ENCODE measurements at regions not wholly inside any gene's neighbourhood (a gene's known extent, or its start where the extent isn't known, plus 50 kb on each side); places are given as distances from the start of the nearest gene placed in this dataset.
"Not testable (repeated sequence)": the region's sequence is repeated elsewhere in the genome, so short reads cannot be mapped to it uniquely, and the experiment has no call there.

- Histone ChIP-seq H3K4me2 (ENCODE audit: low read length) (no peak overlapping the region), H3K23ac (ENCODE audit: low read length) (no peak overlapping the region), H3K36me3 (ENCODE audit: control insufficient read depth, insufficient read depth, low read length) (no peaks in the 10 kb centered on the region), H2AK5ac (ENCODE audit: low read length) (no peak overlapping the region), H2BK120ac (ENCODE audit: low read depth, low read length) (no peak overlapping the region), H2BK15ac (replicated peaks; ENCODE audit: low read depth) (no peak overlapping the region), H3K18ac (ENCODE audit: low read length) (no peak overlapping the region), H3K4me3 (ENCODE audit: low read length) (no peak overlapping the region), H3K27me3 (ENCODE audit: insufficient read depth, low read length, poor library complexity) (no peaks in the 10 kb centered on the region), H2BK5ac (ENCODE audit: low read length) (no peak overlapping the region), H4K5ac (ENCODE audit: low read length) (no peak overlapping the region), H3K9ac (ENCODE audit: low read length) (no peak overlapping the region), H3K56ac (ENCODE audit: low read length) (no peak overlapping the region), H4K8ac (ENCODE audit: low read depth, low read length) (no peak overlapping the region), H3K27ac (ENCODE audit: low read depth, low read length) (no peak overlapping the region), H3K4ac (ENCODE audit: low read depth, low read length) (no peak overlapping the region), H3K79me2 (ENCODE audit: control insufficient read depth, insufficient read depth, low read length) (no peaks in the 10 kb centered on the region), H3K4me1 (ENCODE audit: control insufficient read depth, low read depth, low read length) (no peaks in the 10 kb centered on the region), H3K79me1 (ENCODE audit: low read length) (no peaks in the 10 kb centered on the region)
- DNase-seq = no peak
- no CpG with 5 or more reads among the region's 2 CpGs for WGBS (ENCODE audit: extremely low coverage, insufficient coverage, low lambda C conversion rate)
Observed at GRCh38 chr2:357811-358210, 69.9 kb upstream of the ALKAL2 start.

DNA sequence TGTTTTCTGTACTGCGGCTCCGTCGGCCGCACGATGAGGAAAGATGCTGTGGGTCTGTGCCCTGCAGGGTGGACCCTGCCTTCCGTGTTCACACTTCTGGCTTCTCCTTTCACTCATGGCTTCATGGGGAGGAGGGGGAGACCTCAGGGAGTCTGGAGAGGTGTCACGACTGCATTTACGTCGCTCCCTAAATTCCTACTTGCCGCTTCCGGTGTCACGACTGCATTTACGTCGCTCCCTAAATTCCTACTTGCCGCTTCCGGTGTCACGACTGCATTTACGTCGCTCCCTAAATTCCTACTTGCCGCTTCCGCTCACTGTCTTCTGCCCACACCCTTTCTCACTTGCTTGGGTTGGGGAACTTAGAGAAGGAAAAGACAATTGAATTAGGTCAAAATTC lies 68.4 kb upstream of the ALKAL2 start:
- not testable (repeated sequence) for H4K8ac ChIP-seq (ENCODE audit: low read depth, low read length); H2AK5ac ChIP-seq (ENCODE audit: low read length); H3K79me2 ChIP-seq (ENCODE audit: control insufficient read depth, insufficient read depth, low read length)

GRCh38 chr2:355773-356172 lies 67.9 kb upstream of the ALKAL2 start:
- Histone ChIP-seq H3K9ac (ENCODE audit: low read length) (no peak overlapping the region), H3K36me3 (ENCODE audit: control insufficient read depth, insufficient read depth, low read length) (no peaks in the 10 kb centered on the region), H3K56ac (ENCODE audit: low read length) (no peak overlapping the region), H3K27me3 (ENCODE audit: insufficient read depth, low read length, poor library complexity) (no peaks in the 10 kb centered on the region), H4K5ac (ENCODE audit: low read length) (no peak overlapping the region), H4K8ac (ENCODE audit: low read depth, low read length) (no peak overlapping the region), H3K23ac (ENCODE audit: low read length) (no peak overlapping the region), H3K4me3 (ENCODE audit: low read length) (no peak overlapping the region), H2AK5ac (ENCODE audit: low read length) (no peak overlapping the region), H3K4me2 (ENCODE audit: low read length) (no peak overlapping the region), H3K27ac (ENCODE audit: low read depth, low read length) (no peak overlapping the region), H3K79me1 (ENCODE audit: low read length) (no peaks in the 10 kb centered on the region), H2BK15ac (replicated peaks; ENCODE audit: low read depth) (no peak overlapping the region), H2BK5ac (ENCODE audit: low read length) (no peak overlapping the region), H3K4ac (ENCODE audit: low read depth, low read length) (no peak overlapping the region), H3K18ac (ENCODE audit: low read length) (no peak overlapping the region), H3K79me2 (ENCODE audit: control insufficient read depth, insufficient read depth, low read length) (no peaks in the 10 kb centered on the region), H3K4me1 (ENCODE audit: control insufficient read depth, low read depth, low read length) (no peaks in the 10 kb centered on the region), H2BK120ac (ENCODE audit: low read depth, low read length) (no peak overlapping the region)
- WGBS (ENCODE audit: extremely low coverage, insufficient coverage, low lambda C conversion rate) = no CpG with 5 or more reads among the region's 12 CpGs
- DNase-seq = no peak

More for the DNA sequence above, 68.4 kb upstream of the ALKAL2 start:
- not testable (repeated sequence) for H3K56ac ChIP-seq (ENCODE audit: low read length); H3K27me3 ChIP-seq (ENCODE audit: insufficient read depth, low read length, poor library complexity); H3K4ac ChIP-seq (ENCODE audit: low read depth, low read length); H3K36me3 ChIP-seq (ENCODE audit: control insufficient read depth, insufficient read depth, low read length); DNase-seq; H2BK5ac ChIP-seq (ENCODE audit: low read length); H3K9ac ChIP-seq (ENCODE audit: low read length); H4K5ac ChIP-seq (ENCODE audit: low read length); H2BK15ac ChIP-seq (replicated peaks; ENCODE audit: low read depth); H2BK120ac ChIP-seq (ENCODE audit: low read depth, low read length); H3K4me3 ChIP-seq (ENCODE audit: low read length); H3K23ac ChIP-seq (ENCODE audit: low read length); H3K4me1 ChIP-seq (ENCODE audit: control insufficient read depth, low read depth, low read length); H3K4me2 ChIP-seq (ENCODE audit: low read length); H3K27ac ChIP-seq (ENCODE audit: low read depth, low read length); H3K18ac ChIP-seq (ENCODE audit: low read length); H3K79me1 ChIP-seq (ENCODE audit: low read length)
- WGBS (ENCODE audit: extremely low coverage, insufficient coverage, low lambda C conversion rate) = no CpG with 5 or more reads among the region's 21 CpGs

GRCh38 chr2:352696-353095 lies 64.8 kb upstream of the ALKAL2 start:
- H3K79me1 ChIP-seq (ENCODE audit: low read length) = no peaks in the 10 kb centered on the region
- H3K4ac ChIP-seq (ENCODE audit: low read depth, low read length) = no peak overlapping the region
- H4K8ac ChIP-seq (ENCODE audit: low read depth, low read length) = no peak overlapping the region
- no peak overlapping the region for H3K27ac ChIP-seq (ENCODE audit: low read depth, low read length)
- H2BK5ac ChIP-seq (ENCODE audit: low read length) = no peak overlapping the region
- H3K4me3 ChIP-seq (ENCODE audit: low read length) = no peak overlapping the region
- H4K5ac ChIP-seq (ENCODE audit: low read length) = no peak overlapping the region
- H2AK5ac ChIP-seq (ENCODE audit: low read length) = no peak overlapping the region
- no peaks in the 10 kb centered on the region for H3K4me1 ChIP-seq (ENCODE audit: control insufficient read depth, low read depth, low read length)
- no peak overlapping the region for H3K18ac ChIP-seq (ENCODE audit: low read length)
- H3K23ac ChIP-seq (ENCODE audit: low read length) = no peak overlapping the region
- no peak overlapping the region for H3K9ac ChIP-seq (ENCODE audit: low read length)
- H3K4me2 ChIP-seq (ENCODE audit: low read length) = no peak overlapping the region
- no peak overlapping the region for H2BK15ac ChIP-seq (replicated peaks; ENCODE audit: low read depth)
- no peak overlapping the region for H2BK120ac ChIP-seq (ENCODE audit: low read depth, low read length)
- no CpG with 5 or more reads among the region's 3 CpGs for WGBS (ENCODE audit: extremely low coverage, insufficient coverage, low lambda C conversion rate)
- no peaks in the 10 kb centered on the region for H3K79me2 ChIP-seq (ENCODE audit: control insufficient read depth, insufficient read depth, low read length)
- no peak overlapping the region for H3K56ac ChIP-seq (ENCODE audit: low read length)
- no peaks in the 10 kb centered on the region for H3K27me3 ChIP-seq (ENCODE audit: insufficient read depth, low read length, poor library complexity)
- no peak for DNase-seq
- H3K36me3 ChIP-seq (ENCODE audit: control insufficient read depth, insufficient read depth, low read length) = no peaks in the 10 kb centered on the region

GRCh38 chr2:349390-349789 lies 61.5 kb upstream of the ALKAL2 start:
- Histone ChIP-seq H3K79me1 (ENCODE audit: low read length) (no peaks in the 10 kb centered on the region), H3K4me3 (ENCODE audit: low read length) (no peak overlapping the region), H3K27me3 (ENCODE audit: insufficient read depth, low read length, poor library complexity) (no peaks in the 10 kb centered on the region), H3K4ac (ENCODE audit: low read depth, low read length) (no peak overlapping the region), H3K23ac (ENCODE audit: low read length) (no peak overlapping the region), H4K5ac (ENCODE audit: low read length) (no peak overlapping the region), H3K79me2 (ENCODE audit: control insufficient read depth, insufficient read depth, low read length) (no peaks in the 10 kb centered on the region), H3K9ac (ENCODE audit: low read length) (no peak overlapping the region), H2BK120ac (ENCODE audit: low read depth, low read length) (no peak overlapping the region), H2AK5ac (ENCODE audit: low read length) (no peak overlapping the region), H3K18ac (ENCODE audit: low read length) (no peak overlapping the region), H3K4me1 (ENCODE audit: control insufficient read depth, low read depth, low read length) (no peaks in the 10 kb centered on the region), H3K56ac (ENCODE audit: low read length) (no peak overlapping the region), H4K8ac (ENCODE audit: low read depth, low read length) (no peak overlapping the region), H2BK15ac (replicated peaks; ENCODE audit: low read depth) (no peak overlapping the region), H3K36me3 (ENCODE audit: control insufficient read depth, insufficient read depth, low read length) (no peaks in the 10 kb centered on the region), H3K27ac (ENCODE audit: low read depth, low read length) (no peak overlapping the region), H3K4me2 (ENCODE audit: low read length) (no peak overlapping the region), H2BK5ac (ENCODE audit: low read length) (no peak overlapping the region)
- WGBS (ENCODE audit: extremely low coverage, insufficient coverage, low lambda C conversion rate) = no CpG with 5 or more reads among the region's 3 CpGs
- no peak for DNase-seq

DNA sequence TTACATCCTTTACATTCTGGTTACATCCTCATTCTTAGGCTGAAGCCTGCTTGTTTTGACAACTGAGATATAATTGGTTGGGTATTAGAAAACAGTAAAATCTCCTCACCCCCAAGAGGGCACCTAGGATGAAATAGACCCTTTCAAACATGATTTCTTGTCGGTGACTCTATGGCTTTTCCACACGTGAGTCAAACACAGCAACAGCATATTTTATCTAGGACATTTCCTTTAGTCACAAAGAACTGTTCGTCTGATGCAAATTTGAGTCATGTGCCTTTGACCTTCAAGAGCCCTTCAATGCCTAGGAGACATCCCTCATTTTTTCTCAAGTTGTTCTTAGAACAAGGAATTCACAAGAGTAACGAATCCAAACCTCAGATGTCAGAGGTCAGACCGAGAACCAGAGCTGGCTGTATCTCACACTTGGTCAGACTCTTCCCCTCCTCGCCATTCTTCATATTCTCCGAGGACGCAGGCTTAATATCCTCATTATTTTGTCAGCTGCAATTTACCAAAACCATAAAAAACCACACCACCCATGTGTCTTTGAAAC lies 60.5 kb upstream of the ALKAL2 start:
- H4K8ac ChIP-seq (ENCODE audit: low read depth, low read length) = no peak overlapping the region
- H3K18ac ChIP-seq (ENCODE audit: low read length) = no peak overlapping the region
- no peak overlapping the region for H2BK120ac ChIP-seq (ENCODE audit: low read depth, low read length)
- no peak overlapping the region for H3K4me3 ChIP-seq (ENCODE audit: low read length)
- H3K9ac ChIP-seq (ENCODE audit: low read length) = no peak overlapping the region
- no CpG with 5 or more reads among the region's 8 CpGs for WGBS (ENCODE audit: extremely low coverage, insufficient coverage, low lambda C conversion rate)
- H2AK5ac ChIP-seq (ENCODE audit: low read length) = no peak overlapping the region
- H3K27me3 ChIP-seq (ENCODE audit: insufficient read depth, low read length, poor library complexity) = no peaks in the 10 kb centered on the region
- no peaks in the 10 kb centered on the region for H3K4me1 ChIP-seq (ENCODE audit: control insufficient read depth, low read depth, low read length)
- H4K5ac ChIP-seq (ENCODE audit: low read length) = no peak overlapping the region
- H3K27ac ChIP-seq (ENCODE audit: low read depth, low read length) = no peak overlapping the region
- no peak overlapping the region for H2BK15ac ChIP-seq (replicated peaks; ENCODE audit: low read depth)
- no peaks in the 10 kb centered on the region for H3K36me3 ChIP-seq (ENCODE audit: control insufficient read depth, insufficient read depth, low read length)
- no peak overlapping the region for H2BK5ac ChIP-seq (ENCODE audit: low read length)
- H3K79me2 ChIP-seq (ENCODE audit: control insufficient read depth, insufficient read depth, low read length) = no peaks in the 10 kb centered on the region
- no peak overlapping the region for H3K4ac ChIP-seq (ENCODE audit: low read depth, low read length)
- no peak for DNase-seq
- no peaks in the 10 kb centered on the region for H3K79me1 ChIP-seq (ENCODE audit: low read length)
- no peak overlapping the region for H3K23ac ChIP-seq (ENCODE audit: low read length)
- H3K4me2 ChIP-seq (ENCODE audit: low read length) = no peak overlapping the region
- no peak overlapping the region for H3K56ac ChIP-seq (ENCODE audit: low read length)

Measured in mesendoderm (in vitro differentiated cells).